H1 (cell line): ENCODE measurements at regions not wholly inside any gene's neighbourhood (a gene's known extent, or its start where the extent isn't known, plus 50 kb on each side); places are given as distances from the start of the nearest gene placed in this dataset.

Experiments used
- EGR1 ChIP-seq: IDR thresholded peaks from 2 replicates; pipeline ENCODE4 v1.6.1; 2011; ENCODE audit warnings: low read depth, low read length, borderline replicate concordance
- SP1 ChIP-seq: IDR thresholded peaks from 2 replicates; pipeline ENCODE4 v1.6.1; 2011; ENCODE audit warnings: low read depth, low read length

DNA sequence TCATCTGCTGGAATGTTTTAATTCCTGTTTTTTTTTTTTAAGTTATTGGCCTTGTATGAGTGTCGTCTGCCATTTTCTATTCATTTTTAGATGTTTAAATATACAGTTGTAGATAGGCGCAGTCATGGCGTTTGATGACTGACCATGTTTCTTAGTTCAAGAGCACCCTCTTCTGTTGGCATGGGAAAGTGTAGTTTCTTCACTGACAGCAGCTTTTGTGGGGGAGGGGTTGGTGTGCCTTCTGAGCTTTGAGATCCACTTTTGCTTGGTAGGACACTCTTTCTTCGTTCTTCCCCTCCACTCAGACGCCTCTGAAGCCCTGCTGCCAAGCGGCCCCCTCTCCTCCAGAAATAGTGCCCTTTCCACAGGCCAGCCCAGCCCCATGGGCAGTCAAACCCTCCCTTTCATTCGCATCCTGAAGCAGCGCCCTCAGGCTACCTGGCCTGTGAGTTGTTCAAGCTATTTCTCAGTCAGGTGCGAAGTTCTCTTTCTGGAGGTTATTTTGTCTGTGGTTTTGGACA, 492.0 kb downstream of the TNS1 start (continued):
- peak; percentile 24; the same call in 1 of the 2 replicates for TF ChIP-seq EGR1
- 0 out of 2 replicates have a peak, but pooled peaks have one; percentile 20 for TF ChIP-seq SP1
- TF ChIP-seq, all 59 proteins: peak for 5
